HUES6 (cell line): ENCODE measurements at regions not wholly inside any gene's neighbourhood (a gene's known extent, or its start where the extent isn't known, plus 50 kb on each side); places are given as distances from the start of the nearest gene placed in this dataset.
A peak's percentile ranks its signal among the peaks of the same experiment; 100 is the strongest.

Source experiments
- H3K27ac ChIP-seq: 2 replicates; pipeline ENCODE4 v1.7.0; 2013; ENCODE audit warnings: low read depth, mild to moderate bottlenecking, low read length, inconsistent platforms
- H3K27me3 ChIP-seq: 2 replicates; pipeline ENCODE4 v1.6.1; 2013; ENCODE audit warnings: low read length; ENCODE audit not compliant: control insufficient read depth, insufficient read depth
- H3K36me3 ChIP-seq: 2 replicates; pipeline ENCODE4 v1.6.1; 2013; ENCODE audit warnings: low read length; ENCODE audit not compliant: control insufficient read depth, insufficient read depth
- H3K4me1 ChIP-seq: 2 replicates; pipeline ENCODE4 v1.6.1; 2013; ENCODE audit warnings: low read length; ENCODE audit not compliant: control insufficient read depth, insufficient read depth
- H3K4me3 ChIP-seq: 2 replicates; pipeline ENCODE4 v1.5.1; 2013; ENCODE audit warnings: low read depth, low read length
- H3K9ac ChIP-seq: one replicate; pipeline ENCODE4 v1.6.1; 2013; ENCODE audit warnings: mild to moderate bottlenecking, low read length
- H3K9me3 ChIP-seq: 2 replicates; pipeline ENCODE4 v1.6.1; 2013; ENCODE audit warnings: low read depth, low read length; ENCODE audit not compliant: control insufficient read depth, insufficient read depth

- Histone ChIP-seq H3K9ac (no peak overlapping the region), H3K4me3 (no peak overlapping the region), H3K27ac (no peak overlapping the region), H3K27me3 (no peaks in the 10 kb centered on the region), H3K4me1 (no peaks in the 10 kb centered on the region), H3K36me3 (no peaks in the 10 kb centered on the region), H3K9me3 (no peaks in the 10 kb centered on the region)
These were observed 75.9 kb upstream of the SMYD2 start for GRCh38 chr1:214205053-214205452.

GRCh38 chr1:214208460-214208859, 72.5 kb upstream of the SMYD2 start:
- Histone ChIP-seq H3K4me1 (no peaks in the 10 kb centered on the region), H3K9ac (no peak overlapping the region), H3K4me3 (no peak overlapping the region), H3K27ac (no peak overlapping the region), H3K27me3 (no peaks in the 10 kb centered on the region), H3K9me3 (no peaks in the 10 kb centered on the region), H3K36me3 (no peaks in the 10 kb centered on the region)

GRCh38 chr1:214209260-214209808, 71.6 kb upstream of the SMYD2 start:
- Histone ChIP-seq H3K9ac (no peak overlapping the region), H3K27me3 (no peaks in the 10 kb centered on the region), H3K4me1 (peaks cover 3% of the 10 kb centered on the region), H3K9me3 (no peaks in the 10 kb centered on the region), H3K36me3 (no peaks in the 10 kb centered on the region), H3K27ac (no peak overlapping the region), H3K4me3 (no peak overlapping the region)

- no peak overlapping the region for H3K4me3 ChIP-seq
- no peaks in the 10 kb centered on the region for H3K9me3 ChIP-seq
- peaks cover 8% of the 10 kb centered on the region for H3K4me1 ChIP-seq
- no peak overlapping the region for H3K9ac ChIP-seq
- H3K27me3 ChIP-seq, result no peaks in the 10 kb centered on the region
- no peaks in the 10 kb centered on the region for H3K36me3 ChIP-seq
- no peak overlapping the region for H3K27ac ChIP-seq
These were observed 67.8 kb upstream of the SMYD2 start for GRCh38 chr1:214213136-214213535.

- Histone ChIP-seq H3K27ac (no peak overlapping the region), H3K9ac (no peak overlapping the region), H3K4me3 (no peak overlapping the region), H3K9me3 (no peaks in the 10 kb centered on the region), H3K36me3 (no peaks in the 10 kb centered on the region), H3K4me1 (peaks cover 8% of the 10 kb centered on the region), H3K27me3 (no peaks in the 10 kb centered on the region)
These were observed 66.1 kb upstream of the SMYD2 start for GRCh38 chr1:214214851-214215250.

GRCh38 chr1:214215583-214215982, 65.4 kb upstream of the SMYD2 start:
- H3K27ac ChIP-seq, result no peak overlapping the region
- no peak overlapping the region for H3K9ac ChIP-seq
- H3K9me3 ChIP-seq, result no peaks in the 10 kb centered on the region
- H3K4me1 ChIP-seq, result peaks cover 8% of the 10 kb centered on the region
- no peaks in the 10 kb centered on the region for H3K27me3 ChIP-seq
- no peak overlapping the region for H3K4me3 ChIP-seq
- no peaks in the 10 kb centered on the region for H3K36me3 ChIP-seq

GRCh38 chr1:214216021-214216420, 64.9 kb upstream of the SMYD2 start:
- H3K4me1 ChIP-seq, result peaks cover 8% of the 10 kb centered on the region

GRCh38 chr1:214216779-214217178, 64.2 kb upstream of the SMYD2 start:
- Histone ChIP-seq H3K9ac (no peak overlapping the region), H3K4me3 (no peak overlapping the region), H3K4me1 (peaks cover 8% of the 10 kb centered on the region), H3K36me3 (no peaks in the 10 kb centered on the region), H3K27me3 (no peaks in the 10 kb centered on the region), H3K9me3 (no peaks in the 10 kb centered on the region), H3K27ac (no peak overlapping the region)

More at GRCh38 chr1:214216021-214216420, 64.9 kb upstream of the SMYD2 start:
- Histone ChIP-seq H3K36me3 (no peaks in the 10 kb centered on the region), H3K27ac (no peak overlapping the region), H3K9ac (no peak overlapping the region), H3K9me3 (no peaks in the 10 kb centered on the region), H3K27me3 (no peaks in the 10 kb centered on the region), H3K4me3 (no peak overlapping the region)

- H3K4me3 ChIP-seq, result no peak overlapping the region
- no peaks in the 10 kb centered on the region for H3K36me3 ChIP-seq
- H3K9ac ChIP-seq, result no peak overlapping the region
- no peaks in the 10 kb centered on the region for H3K9me3 ChIP-seq
- 0 out of 2 replicates have a peak, but pooled peaks cover 7% of the 10 kb centered on the region for H3K4me1 ChIP-seq
- H3K27ac ChIP-seq, result no peak overlapping the region
- H3K27me3 ChIP-seq, result peaks cover 5% of the 10 kb centered on the region; the same call in 1 of the 2 replicates
These were observed 61.1 kb upstream of the SMYD2 start for GRCh38 chr1:214219902-214220301.

- no peaks in the 10 kb centered on the region for H3K9me3 ChIP-seq
- H3K4me1 ChIP-seq, result peaks cover 13% of the 10 kb centered on the region
- H3K27ac ChIP-seq, result no peak overlapping the region
- H3K36me3 ChIP-seq, result no peaks in the 10 kb centered on the region
- H3K4me3 ChIP-seq, result no peak overlapping the region
- no peak overlapping the region for H3K9ac ChIP-seq
- H3K27me3 ChIP-seq, result peaks cover 11% of the 10 kb centered on the region; the same call in 1 of the 2 replicates
These were observed 60.1 kb upstream of the SMYD2 start for GRCh38 chr1:214220891-214221290.

GRCh38 chr1:214224611-214225354, 56.2 kb upstream of the SMYD2 start:
- Histone ChIP-seq H3K36me3 (no peaks in the 10 kb centered on the region), H3K27me3 (peaks cover 11% of the 10 kb centered on the region; the same call in 1 of the 2 replicates), H3K4me3 (peak overlapping the region; percentile 42), H3K27ac (no peak overlapping the region), H3K4me1 (peaks cover 24% of the 10 kb centered on the region), H3K9me3 (no peaks in the 10 kb centered on the region), H3K9ac (no peak overlapping the region)
